TTC549 (cell line): ENCODE measurements at regions not wholly inside any gene's neighbourhood (a gene's known extent, or its start where the extent isn't known, plus 50 kb on each side); places are given as distances from the start of the nearest gene placed in this dataset.

Experiments
- FAIRE-seq: peaks from 2 replicates; lab custom pipeline; 2012; peaks lifted over from hg19 to GRCh38; lab: Jason Lieb, UNC

GRCh38 chr4:181702864-181703495 is 540.2 kb upstream of the TENM3 start:
- no peak for FAIRE-seq

DNA sequence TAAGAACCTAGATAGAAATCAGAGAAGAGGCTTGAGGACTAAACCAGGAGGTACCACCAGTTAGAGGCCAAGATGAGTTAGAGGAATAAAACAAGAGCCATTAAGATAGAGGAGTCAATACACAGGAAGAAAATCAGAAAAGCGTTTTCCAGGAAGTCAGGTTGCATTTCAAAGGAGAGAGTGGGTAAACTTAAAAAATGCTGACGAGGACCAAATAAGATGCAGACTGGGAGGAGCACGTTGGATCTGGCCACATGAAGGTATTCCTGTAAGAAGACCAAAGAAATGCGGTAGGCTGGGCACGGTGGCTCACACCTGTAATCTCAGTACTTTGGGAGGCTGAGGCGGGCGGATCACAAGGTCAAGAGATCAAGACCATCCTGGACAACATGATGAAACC is 533.1 kb upstream of the TENM3 start:
- FAIRE-seq: no peak

- no peak for FAIRE-seq
These were observed 531.8 kb upstream of the TENM3 start for GRCh38 chr4:181711387-181711786.

- FAIRE-seq: no peak
These were observed 514.8 kb upstream of the TENM3 start for GRCh38 chr4:181728305-181728966.

- no peak for FAIRE-seq
These were observed 511.3 kb upstream of the TENM3 start for GRCh38 chr4:181731900-181732299.

- FAIRE-seq: no peak
These were observed 505.5 kb upstream of the TENM3 start for GRCh38 chr4:181737744-181738143.

GRCh38 chr4:181739031-181739430 is 504.2 kb upstream of the TENM3 start:
- FAIRE-seq: no peak

GRCh38 chr4:181741513-181741912 is 501.7 kb upstream of the TENM3 start:
- no peak for FAIRE-seq

DNA sequence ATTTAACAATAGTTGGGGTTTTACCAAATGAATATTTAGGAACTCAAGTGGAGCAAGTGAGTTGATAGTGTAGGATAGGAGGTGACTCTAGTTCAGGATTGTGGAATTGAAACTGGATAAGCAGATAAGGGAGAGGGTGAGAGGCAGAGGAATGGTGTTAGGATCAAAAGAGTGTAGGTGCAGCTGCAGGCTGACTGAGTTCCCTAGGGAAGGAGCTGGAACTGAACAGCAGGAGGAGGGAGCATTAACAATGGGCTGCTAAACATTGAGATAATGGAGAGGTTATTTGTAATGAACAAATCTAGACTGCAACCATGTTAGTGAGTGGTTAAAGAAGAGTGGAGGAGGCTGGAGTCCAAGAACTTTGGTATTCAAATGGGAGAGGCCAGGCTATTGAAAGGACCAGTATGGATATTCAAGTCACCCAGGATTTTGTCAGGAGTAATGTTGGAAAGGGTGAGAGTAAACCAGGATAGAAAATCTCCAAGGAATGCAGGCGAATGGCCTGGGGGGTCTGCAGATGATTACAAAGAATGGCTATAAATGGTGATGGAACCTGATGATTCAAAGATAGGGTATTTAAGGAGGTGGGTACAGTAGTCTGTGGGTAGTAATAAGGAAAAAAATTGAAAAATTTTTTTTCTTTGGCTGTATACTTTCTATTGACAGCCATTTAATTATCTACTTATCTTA is 497.1 kb upstream of the TENM3 start:
- no peak for FAIRE-seq

DNA sequence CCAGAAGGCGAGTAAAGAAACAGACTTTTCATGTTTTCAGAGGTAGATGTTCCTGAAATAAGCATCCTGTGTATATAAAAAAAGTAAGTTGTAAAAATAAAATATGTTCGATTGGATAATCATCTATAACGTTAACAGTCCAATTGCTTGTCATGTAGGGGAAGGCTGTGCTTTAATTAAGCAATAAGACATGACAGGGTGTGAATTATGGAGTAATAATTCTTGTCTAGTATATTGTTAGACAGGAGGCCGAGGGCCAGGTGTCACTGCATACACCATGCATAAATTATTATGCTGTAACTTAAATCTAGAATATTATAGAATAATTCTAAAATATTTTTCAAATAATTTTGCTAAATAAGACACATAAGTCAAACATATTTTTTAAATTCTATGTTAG is 494.6 kb upstream of the TENM3 start:
- no peak for FAIRE-seq

DNA sequence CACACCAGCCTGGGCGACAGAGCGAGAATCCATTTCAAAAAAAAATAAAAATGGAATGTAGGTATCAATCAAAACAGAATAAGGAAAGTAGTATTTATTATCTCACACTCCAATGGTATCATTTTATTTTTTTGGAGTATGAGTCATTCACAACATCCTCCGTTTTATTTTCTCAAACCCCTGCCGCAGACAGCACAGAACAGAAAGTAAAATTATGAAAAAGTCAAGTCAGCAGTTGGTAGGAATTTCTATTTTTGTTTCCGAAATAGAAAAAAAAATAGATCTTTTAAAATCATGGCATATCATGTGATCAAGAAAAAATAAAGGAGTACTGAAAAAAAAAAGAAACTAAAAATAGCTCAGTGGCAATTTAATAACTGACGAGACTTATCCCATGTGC is 490.7 kb upstream of the TENM3 start:
- no peak for FAIRE-seq

GRCh38 chr4:181753207-181753606 is 490.0 kb upstream of the TENM3 start:
- FAIRE-seq: no peak

DNA sequence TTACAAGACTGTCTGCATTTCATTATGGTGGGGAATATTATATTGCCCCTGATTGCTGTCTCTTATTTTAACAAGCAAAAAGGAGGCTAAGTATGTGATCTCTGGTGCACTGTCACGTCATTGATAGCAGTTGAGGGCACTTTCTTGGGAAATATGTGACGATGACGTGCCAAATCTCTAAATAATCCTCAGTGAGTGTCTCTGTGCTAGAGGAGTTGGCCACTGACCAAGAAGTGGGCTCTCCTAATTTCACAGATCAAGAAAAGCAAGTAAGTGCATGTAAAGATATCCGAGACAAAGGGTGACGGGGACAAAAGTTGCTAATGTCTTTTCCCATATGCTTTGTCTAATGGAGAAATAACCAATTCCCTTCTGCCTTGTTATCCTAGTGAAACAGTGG is 487.4 kb upstream of the TENM3 start:
- no peak for FAIRE-seq

GRCh38 chr4:181756451-181757095 is 486.6 kb upstream of the TENM3 start:
- FAIRE-seq: no peak

DNA sequence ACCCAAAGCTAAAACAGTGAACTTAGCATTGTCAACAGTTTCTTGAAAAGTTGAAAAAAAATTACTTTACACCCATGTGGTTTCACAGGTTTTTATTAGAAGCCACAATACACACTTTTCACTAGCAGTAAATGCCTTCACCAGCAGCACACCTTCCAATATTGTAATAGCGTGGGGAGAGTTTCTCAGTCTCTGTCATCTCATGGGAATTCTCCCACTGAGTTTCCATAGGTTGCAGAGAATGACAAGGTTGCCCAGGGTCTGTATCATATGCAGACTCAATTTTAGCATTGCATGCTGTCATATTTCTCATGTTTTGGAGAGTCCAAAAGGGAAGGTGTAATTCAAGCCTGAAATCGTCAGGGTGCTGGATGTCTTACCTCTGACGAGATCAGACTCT is 486.1 kb upstream of the TENM3 start:
- FAIRE-seq: no peak

DNA sequence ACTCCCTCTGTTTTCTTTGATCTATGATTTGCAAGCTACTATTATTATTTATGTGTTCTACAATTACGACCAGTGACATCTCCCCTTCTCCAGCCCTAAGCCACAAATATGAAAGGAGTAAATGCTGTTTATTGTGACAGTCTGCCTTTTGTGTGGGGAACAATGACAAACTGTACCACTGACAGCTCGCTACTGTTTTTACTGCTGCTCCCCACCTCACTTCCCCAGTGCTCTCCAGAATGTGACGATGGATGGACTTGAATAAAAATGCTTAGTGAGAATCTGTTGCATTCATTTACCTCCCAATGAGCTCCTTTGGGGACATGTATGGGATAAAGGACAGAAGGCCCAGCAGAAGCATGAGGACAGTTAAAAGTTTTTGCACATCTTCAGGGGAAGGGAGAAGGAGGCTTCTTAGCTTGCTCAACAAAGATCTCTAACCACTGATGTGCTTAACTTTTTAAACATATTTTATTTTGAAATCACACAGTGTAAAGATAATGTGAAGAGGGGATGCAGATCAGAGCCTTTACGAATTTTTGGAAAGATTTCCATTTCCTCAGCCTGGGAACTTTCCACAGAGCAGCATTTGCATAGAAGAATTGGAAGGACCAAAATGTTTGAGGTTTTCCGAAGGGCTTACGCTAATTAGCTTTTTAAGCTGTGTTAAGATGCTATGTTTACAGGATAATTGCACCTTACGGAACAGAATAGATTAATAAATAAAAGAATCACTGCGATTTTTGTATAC is 485.1 kb upstream of the TENM3 start:
- no peak for FAIRE-seq

DNA sequence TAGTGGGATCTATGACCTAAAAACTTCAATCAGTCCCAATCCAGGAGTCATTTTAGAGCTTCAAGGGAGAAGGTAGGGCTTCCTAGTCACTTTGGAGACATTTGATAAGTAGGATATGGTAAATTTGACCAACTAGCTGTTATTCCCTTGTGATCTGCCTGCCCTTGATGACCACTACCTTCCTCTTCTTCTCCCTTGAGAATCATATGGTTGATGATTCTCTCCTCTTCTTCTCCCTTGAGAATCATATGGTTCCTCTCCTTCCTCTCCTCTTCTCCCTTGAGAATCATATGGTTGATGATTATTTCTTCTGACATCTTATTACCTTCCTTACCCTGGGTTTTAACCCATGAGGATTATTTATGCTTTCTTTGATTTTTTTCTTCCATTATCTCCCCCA is 482.6 kb upstream of the TENM3 start:
- no peak for FAIRE-seq

DNA sequence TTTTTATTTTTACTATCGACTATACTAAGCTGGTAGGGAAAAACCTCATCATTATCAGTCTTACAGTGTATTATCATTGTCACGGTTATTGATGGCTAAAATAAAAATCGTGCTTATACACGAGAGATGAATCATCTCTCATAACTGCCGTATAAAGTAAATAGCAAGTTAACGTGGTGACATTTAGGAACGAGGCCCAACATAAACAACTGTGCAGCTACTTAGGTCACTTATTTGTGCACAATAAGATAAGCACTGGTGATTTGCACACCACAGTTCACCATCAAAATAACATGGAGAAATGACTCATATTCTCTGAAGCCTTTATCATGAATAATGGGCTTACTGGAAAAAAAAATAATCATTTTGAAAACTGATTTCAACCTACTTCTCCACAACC is 482.0 kb upstream of the TENM3 start:
- FAIRE-seq: no peak

- FAIRE-seq: no peak
These were observed 477.1 kb upstream of the TENM3 start for GRCh38 chr4:181766061-181766548.

DNA sequence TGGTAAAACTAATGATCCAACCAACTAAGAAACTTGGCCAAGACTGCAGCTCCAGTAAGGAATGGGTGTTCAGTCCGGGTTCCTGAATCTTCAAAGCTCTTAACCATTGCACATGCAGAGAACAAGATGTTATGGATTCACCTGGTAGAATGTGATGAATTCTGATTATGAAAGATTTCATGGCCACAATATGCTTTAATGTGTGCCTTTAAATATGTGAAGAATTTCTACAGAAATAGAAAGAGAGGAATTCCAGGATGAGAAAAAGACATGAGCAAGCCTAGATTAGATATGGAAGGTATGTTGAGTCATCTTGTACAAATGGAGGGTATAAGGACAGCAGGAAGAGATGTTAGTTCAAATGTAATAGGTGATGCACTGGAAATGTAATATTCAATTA is 472.2 kb upstream of the TENM3 start:
- FAIRE-seq: no peak

GRCh38 chr4:181775298-181775697 is 467.9 kb upstream of the TENM3 start:
- FAIRE-seq: no peak

GRCh38 chr4:181776264-181777054 is 466.7 kb upstream of the TENM3 start:
- no peak for FAIRE-seq
